Activated CD4-positive, alpha-beta T cell treated with anti-CD3 and anti-CD28 coated beads, Interleukin-2, amount 50 U/mL, for 24 hours (primary cell): ENCODE measurements at regions not wholly inside any gene's neighbourhood (a gene's known extent, or its start where the extent isn't known, plus 50 kb on each side); places are given as distances from the start of the nearest gene placed in this dataset.
"Not testable (repeated sequence)": the region's sequence is repeated elsewhere in the genome, so short reads cannot be mapped to it uniquely, and the experiment has no call there.

Experiments
- DNase-seq, 2 donors: peaks; one replicate each; pipeline ENCODE4 v3.0.0-alpha.2; 2020; ENCODE audit warnings: low read depth in 1 of 2, low spot score in 1 of 2

GRCh38 chr9:39665020-39665419 is 309.6 kb downstream of the SPATA31A1 start:
- DNase-seq, result not testable (repeated sequence)

GRCh38 chr9:39674437-39675210 is 319.2 kb downstream of the SPATA31A1 start:
- DNase-seq, result not testable (repeated sequence)

GRCh38 chr9:39675211-39675553 is 319.7 kb downstream of the SPATA31A1 start:
- not testable (repeated sequence) for DNase-seq

GRCh38 chr9:39678534-39679263 is 323.2 kb downstream of the SPATA31A1 start:
- not testable (repeated sequence) for DNase-seq

DNA sequence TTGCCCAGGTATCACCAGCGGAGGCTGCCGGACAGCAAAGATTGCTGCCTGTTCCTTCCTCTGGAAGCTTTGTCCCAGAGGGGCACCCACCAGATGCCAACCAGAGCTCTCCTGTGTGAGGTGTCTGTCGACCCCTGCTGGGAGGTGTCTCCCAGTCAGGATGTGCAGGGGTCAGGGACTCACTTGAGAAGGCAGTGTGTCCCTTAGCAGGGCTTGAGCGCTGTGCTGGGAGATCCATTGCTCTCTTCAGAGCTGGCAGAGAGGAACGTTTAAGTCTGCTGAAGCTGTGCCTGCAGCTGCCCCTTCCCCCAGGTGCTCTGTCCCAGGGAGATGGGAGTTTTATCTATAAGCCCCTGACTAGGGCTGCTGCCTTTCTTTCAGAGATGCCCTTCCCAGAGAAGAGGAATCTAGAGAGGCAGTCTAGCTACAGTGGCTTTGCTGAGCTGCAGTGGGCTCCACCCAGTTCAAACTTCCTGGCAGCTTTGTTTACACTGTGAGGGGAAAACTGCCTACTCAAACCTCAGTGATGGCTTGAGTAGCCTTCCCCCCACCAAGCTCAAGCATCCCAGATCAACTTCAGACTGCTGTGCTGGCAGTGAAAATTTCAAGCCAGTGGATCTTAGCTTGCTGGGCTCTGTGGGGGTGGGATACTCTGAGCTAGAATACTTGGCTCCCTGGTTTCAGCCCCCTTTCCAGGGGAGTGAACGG is 325.4 kb downstream of the SPATA31A1 start:
- not testable (repeated sequence) for DNase-seq

DNA sequence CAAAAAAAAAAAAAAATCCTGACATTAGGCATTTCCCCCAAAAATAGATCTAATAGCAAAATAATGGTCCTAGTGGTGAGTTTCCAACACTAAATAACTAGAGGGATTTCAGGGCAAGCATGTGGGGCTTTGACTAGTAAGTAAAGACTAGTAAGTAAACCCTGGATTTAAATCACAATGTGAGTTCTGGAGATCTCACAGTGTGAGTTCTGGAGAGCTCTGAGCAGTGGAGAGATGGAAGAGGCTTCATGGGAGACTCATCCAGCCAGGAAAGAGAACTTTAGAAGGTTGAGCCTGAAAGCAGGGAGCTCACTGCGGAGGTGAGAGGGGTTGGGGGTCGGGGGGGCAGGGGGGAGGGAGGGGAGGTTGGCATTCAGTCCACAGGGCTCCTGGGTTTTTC is 373.4 kb downstream of the SPATA31A1 start:
- DNase-seq, result not testable (repeated sequence)

GRCh38 chr9:39744898-39745297 is 389.4 kb downstream of the SPATA31A1 start:
- not testable (repeated sequence) for DNase-seq

DNA sequence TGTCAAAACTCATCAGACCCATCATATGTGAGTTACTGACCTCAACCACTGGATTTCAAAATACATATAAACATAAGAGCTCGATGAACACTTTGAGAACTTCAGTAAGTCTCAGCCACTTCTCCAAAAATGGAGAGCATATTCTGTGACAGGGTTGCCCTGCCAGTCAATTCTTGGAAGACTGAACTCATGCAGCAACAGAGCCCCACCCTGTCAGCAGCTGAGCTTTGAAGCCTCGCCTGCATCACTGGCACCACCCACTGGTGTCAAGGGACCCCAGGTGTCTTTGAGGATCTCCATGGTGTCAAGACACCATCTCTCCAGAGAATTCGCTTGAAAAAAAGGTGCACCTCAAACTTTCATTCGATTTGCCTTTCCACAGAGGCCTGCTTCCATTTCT is 420.1 kb downstream of the SPATA31A1 start:
- not testable (repeated sequence) for DNase-seq

DNA sequence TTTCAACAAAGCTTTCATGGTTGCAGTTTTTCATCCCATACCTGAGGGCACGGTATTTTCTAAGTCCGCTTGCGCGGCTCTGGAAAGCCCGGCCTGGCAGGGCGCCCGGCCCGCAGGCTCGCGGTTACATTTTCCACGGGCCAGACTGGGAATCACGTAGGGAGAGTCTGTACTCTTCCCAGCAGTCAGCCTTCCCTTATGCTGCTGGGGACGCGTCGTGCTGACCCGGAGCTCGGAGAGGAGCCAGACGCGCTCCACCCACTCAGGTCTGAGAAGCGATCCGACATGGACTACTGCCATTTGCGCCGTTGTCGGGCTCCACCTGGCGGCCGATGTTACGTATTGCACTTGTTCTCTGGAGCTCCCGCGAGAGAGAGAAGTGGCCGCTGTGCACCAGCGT is 435.9 kb downstream of the SPATA31A1 start:
- not testable (repeated sequence) for DNase-seq

DNA sequence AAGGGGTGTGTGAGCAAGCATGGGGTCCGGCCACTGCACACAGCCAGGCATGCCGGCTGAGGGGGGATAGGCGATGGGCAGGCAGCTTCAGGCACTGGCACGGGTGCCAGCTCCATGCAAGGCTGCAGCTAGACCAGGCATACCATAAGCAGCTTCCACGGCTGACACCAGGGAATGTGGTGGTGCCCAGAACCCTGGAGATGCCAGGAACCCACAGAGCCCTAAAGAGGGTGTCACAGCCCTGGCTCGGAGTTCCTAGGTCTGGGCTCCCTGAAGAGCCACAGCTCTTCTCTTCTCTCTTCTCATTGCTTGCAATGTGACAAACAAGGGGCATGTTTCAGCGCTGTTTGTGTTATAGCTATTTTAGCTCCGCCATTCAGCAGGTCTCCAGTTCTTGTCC is 442.5 kb downstream of the SPATA31A1 start:
- DNase-seq, result not testable (repeated sequence)

- not testable (repeated sequence) for DNase-seq
Observed at GRCh38 chr9:39799252-39799651, 443.8 kb downstream of the SPATA31A1 start.

DNA sequence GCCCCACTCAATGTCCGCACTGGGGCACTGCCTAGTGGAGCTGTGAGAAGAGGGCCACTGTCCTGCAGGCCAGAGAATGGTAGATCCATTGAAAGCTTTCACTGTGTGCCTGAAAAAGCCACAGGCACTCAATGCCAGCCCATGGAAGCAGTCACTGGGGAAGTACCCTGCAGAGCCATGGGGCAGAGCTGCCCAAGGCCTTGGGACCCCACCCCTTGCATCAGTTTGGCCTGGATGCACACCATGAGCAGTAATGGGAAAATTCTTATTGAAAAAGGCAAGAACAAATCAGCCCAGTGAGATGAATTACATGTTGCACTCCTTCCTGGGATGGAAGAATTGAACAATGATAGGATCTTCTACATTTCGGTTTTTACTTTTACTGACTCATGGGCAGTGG is 447.1 kb downstream of the SPATA31A1 start:
- DNase-seq, result not testable (repeated sequence)

- peak; percentile 22 to 40 for DNase-seq
Observed at GRCh38 chr9:39809401-39810226, 454.1 kb downstream of the SPATA31A1 start.

GRCh38 chr9:39810401-39810800 is 454.9 kb downstream of the SPATA31A1 start:
- not testable (repeated sequence) for DNase-seq

GRCh38 chr9:39811615-39812014 is 456.1 kb downstream of the SPATA31A1 start:
- DNase-seq, result not testable (repeated sequence)

GRCh38 chr9:39828457-39828856 is 473.0 kb downstream of the SPATA31A1 start:
- DNase-seq, result not testable (repeated sequence)
